ENCODE measurements at regions not wholly inside any gene's neighbourhood (a gene's known extent, or its start where the extent isn't known, plus 50 kb on each side); places are given as distances from the start of the nearest gene placed in this dataset.

DNA sequence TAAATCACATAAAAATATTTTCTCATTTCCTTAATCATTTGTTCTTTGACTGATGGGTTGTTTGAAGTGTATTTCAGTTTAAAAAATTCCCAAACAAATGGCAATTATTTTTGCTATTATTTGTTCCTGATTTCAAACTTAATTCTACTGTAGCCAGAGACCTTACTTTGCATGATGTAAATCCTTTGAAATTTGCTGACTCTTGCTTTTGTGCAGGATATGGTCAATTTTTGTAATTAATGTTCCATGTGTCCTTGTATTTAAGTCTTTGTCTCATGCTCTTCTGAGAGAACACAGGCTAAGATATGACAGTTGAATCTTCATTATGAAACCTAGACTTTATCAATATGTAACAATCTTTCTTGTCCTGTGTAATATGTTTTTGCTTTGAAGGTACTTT, 295.0 kb upstream of the CHD6 start:
- TF ChIP-seq, protein P1, sequence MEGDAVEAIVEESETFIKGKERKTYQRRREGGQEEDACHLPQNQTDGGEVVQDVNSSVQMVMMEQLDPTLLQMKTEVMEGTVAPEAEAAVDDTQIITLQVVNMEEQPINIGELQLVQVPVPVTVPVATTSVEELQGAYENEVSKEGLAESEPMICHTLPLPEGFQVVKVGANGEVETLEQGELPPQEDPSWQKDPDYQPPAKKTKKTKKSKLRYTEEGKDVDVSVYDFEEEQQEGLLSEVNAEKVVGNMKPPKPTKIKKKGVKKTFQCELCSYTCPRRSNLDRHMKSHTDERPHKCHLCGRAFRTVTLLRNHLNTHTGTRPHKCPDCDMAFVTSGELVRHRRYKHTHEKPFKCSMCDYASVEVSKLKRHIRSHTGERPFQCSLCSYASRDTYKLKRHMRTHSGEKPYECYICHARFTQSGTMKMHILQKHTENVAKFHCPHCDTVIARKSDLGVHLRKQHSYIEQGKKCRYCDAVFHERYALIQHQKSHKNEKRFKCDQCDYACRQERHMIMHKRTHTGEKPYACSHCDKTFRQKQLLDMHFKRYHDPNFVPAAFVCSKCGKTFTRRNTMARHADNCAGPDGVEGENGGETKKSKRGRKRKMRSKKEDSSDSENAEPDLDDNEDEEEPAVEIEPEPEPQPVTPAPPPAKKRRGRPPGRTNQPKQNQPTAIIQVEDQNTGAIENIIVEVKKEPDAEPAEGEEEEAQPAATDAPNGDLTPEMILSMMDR (conservative IDR thresholded peaks at IDR 0.05), result no peak
- no peak for TF ChIP-seq ZFX (IDR thresholded peaks at IDR 0.05)

Measured in C4-2B (cell line).